Effector memory CD8-positive, alpha-beta T cell (primary cell): ENCODE measurements at regions not wholly inside any gene's neighbourhood (a gene's known extent, or its start where the extent isn't known, plus 50 kb on each side); places are given as distances from the start of the nearest gene placed in this dataset.

Experiments used
- ATAC-seq: fragments of 150-1000 bp; cut with Tn5 transposase; replicated peaks from 2 replicates; pipeline ENCODE4 v1.10.0; 2021; ENCODE audit warnings: mild to moderate bottlenecking, moderate library complexity
- DNase-seq, 3 experiments: peaks; one replicate each; pipeline ENCODE4 v3.0.0; 2021
- H3K27ac Mint-ChIP-seq, 2 donors: one replicate each; pipeline ENCODE4 v1.8.0; 2022; ENCODE audit warnings: mild to moderate bottlenecking in 2 of 2, mixed read lengths in 2 of 2, moderate library complexity in 2 of 2
- H3K27me3 Mint-ChIP-seq, 2 donors: one replicate each; pipeline ENCODE4 v1.8.0; 2022; ENCODE audit warnings: mixed read lengths in 2 of 2
- H3K36me3 Mint-ChIP-seq: one replicate; pipeline ENCODE4 v1.8.0; 2022; ENCODE audit warnings: mild to moderate bottlenecking, moderate library complexity, mixed read lengths; ENCODE audit not compliant: insufficient read depth
- H3K4me1 Mint-ChIP-seq, 2 donors: one replicate each; pipeline ENCODE4 v1.8.0; 2022; ENCODE audit warnings: low read depth in 2 of 2, mixed read lengths in 2 of 2
- H3K4me3 Mint-ChIP-seq, 2 donors: one replicate each; pipeline ENCODE4 v1.8.0; 2022; ENCODE audit warnings: mild to moderate bottlenecking in 2 of 2, mixed read lengths in 2 of 2, moderate library complexity in 2 of 2
- H3K9me3 Mint-ChIP-seq, 2 donors: one replicate each; pipeline ENCODE4 v1.8.0; 2022; ENCODE audit warnings: mixed read lengths in 2 of 2

GRCh38 chr4:108264693-108265092, 96.0 kb upstream of the LEF1 start:
- H3K36me3 Mint-ChIP-seq = no peaks in the 10 kb centered on the region
- DNase-seq (no peak), ATAC-seq (no peak)
- peaks cover 5 to 24% of the 10 kb centered on the region in 2 donors for H3K27me3 Mint-ChIP-seq
- H3K4me3 Mint-ChIP-seq = no peak overlapping the region
- H3K4me1 Mint-ChIP-seq = no peaks in the 10 kb centered on the region
- no peaks in the 10 kb centered on the region for H3K9me3 Mint-ChIP-seq
- H3K27ac Mint-ChIP-seq = no peak overlapping the region

GRCh38 chr4:108263057-108263456, 94.3 kb upstream of the LEF1 start:
- H3K4me1 Mint-ChIP-seq = no peaks in the 10 kb centered on the region
- DNase-seq (no peak), ATAC-seq (no peak)
- no peak overlapping the region for H3K4me3 Mint-ChIP-seq
- peaks cover 5 to 24% of the 10 kb centered on the region in 2 donors for H3K27me3 Mint-ChIP-seq
- no peaks in the 10 kb centered on the region for H3K9me3 Mint-ChIP-seq
- no peak overlapping the region for H3K27ac Mint-ChIP-seq
- H3K36me3 Mint-ChIP-seq = no peaks in the 10 kb centered on the region

- DNase-seq (no peak), ATAC-seq (no peak)
- peaks cover 5 to 24% of the 10 kb centered on the region in 2 donors for H3K27me3 Mint-ChIP-seq
- no peak overlapping the region for H3K27ac Mint-ChIP-seq
- H3K4me3 Mint-ChIP-seq = no peak overlapping the region
- no peaks in the 10 kb centered on the region for H3K9me3 Mint-ChIP-seq
- no peaks in the 10 kb centered on the region for H3K4me1 Mint-ChIP-seq
- H3K36me3 Mint-ChIP-seq = no peaks in the 10 kb centered on the region
Measured at GRCh38 chr4:108261026-108261425, 92.3 kb upstream of the LEF1 start.

- no peak overlapping the region for H3K27ac Mint-ChIP-seq
- ATAC-seq = no peak
- no peaks in the 10 kb centered on the region for H3K4me1 Mint-ChIP-seq
- no peaks in the 10 kb centered on the region for H3K9me3 Mint-ChIP-seq
- no peaks in the 10 kb centered on the region for H3K36me3 Mint-ChIP-seq
- no peak for DNase-seq
- H3K27me3 Mint-ChIP-seq = peaks cover under 1 to 16% of the 10 kb centered on the region in 2 donors
- no peak overlapping the region for H3K4me3 Mint-ChIP-seq
Measured at GRCh38 chr4:108256538-108256937, 87.8 kb upstream of the LEF1 start.

GRCh38 chr4:108255203-108255747, 86.5 kb upstream of the LEF1 start:
- Mint-ChIP-seq H3K9me3 (no peaks in the 10 kb centered on the region), H3K27ac (no peak overlapping the region), H3K4me1 (no peaks in the 10 kb centered on the region), H3K27me3 (peaks cover 0 to 11% of the 10 kb centered on the region in 2 donors), H3K36me3 (no peaks in the 10 kb centered on the region), H3K4me3 (no peak overlapping the region)
- ATAC-seq (no peak), DNase-seq (no peak)

- ATAC-seq = no peak
Measured at GRCh38 chr4:108249397-108249796, 80.7 kb upstream of the LEF1 start.

GRCh38 chr4:108247387-108248049, 78.8 kb upstream of the LEF1 start:
- Mint-ChIP-seq H3K4me3 (no peak overlapping the region), H3K27ac (no peak overlapping the region), H3K9me3 (peaks cover 7 to 17% of the 10 kb centered on the region in 2 donors), H3K36me3 (no peaks in the 10 kb centered on the region), H3K4me1 (no peaks in the 10 kb centered on the region), H3K27me3 (peaks cover 6 to 7% of the 10 kb centered on the region in 2 donors)
- no peak for DNase-seq
- no peak for ATAC-seq

More at GRCh38 chr4:108249397-108249796, 80.7 kb upstream of the LEF1 start:
- no peak for DNase-seq
- Mint-ChIP-seq H3K27ac (no peak overlapping the region), H3K9me3 (peaks cover 7 to 17% of the 10 kb centered on the region in 2 donors), H3K27me3 (peaks cover 6 to 18% of the 10 kb centered on the region in 2 donors), H3K4me1 (no peaks in the 10 kb centered on the region), H3K36me3 (no peaks in the 10 kb centered on the region), H3K4me3 (no peak overlapping the region)

- no peak overlapping the region for H3K4me3 Mint-ChIP-seq
- peaks cover 5 to 12% of the 10 kb centered on the region in 2 donors for H3K9me3 Mint-ChIP-seq
- peaks cover 6 to 7% of the 10 kb centered on the region in 2 donors for H3K27me3 Mint-ChIP-seq
- no peaks in the 10 kb centered on the region for H3K4me1 Mint-ChIP-seq
- no peaks in the 10 kb centered on the region for H3K36me3 Mint-ChIP-seq
- ATAC-seq = no peak
- no peak for DNase-seq
- no peak overlapping the region for H3K27ac Mint-ChIP-seq
Measured at GRCh38 chr4:108244606-108245005, 75.9 kb upstream of the LEF1 start.

GRCh38 chr4:108240366-108240765, 71.6 kb upstream of the LEF1 start:
- H3K36me3 Mint-ChIP-seq = no peaks in the 10 kb centered on the region
- no peaks in the 10 kb centered on the region for H3K9me3 Mint-ChIP-seq
- DNase-seq = no peak

GRCh38 chr4:108237693-108238092, 69.0 kb upstream of the LEF1 start:
- Mint-ChIP-seq H3K27ac (no peak overlapping the region), H3K27me3 (peaks cover 21 to 22% of the 10 kb centered on the region in 2 donors), H3K9me3 (no peaks in the 10 kb centered on the region), H3K36me3 (no peaks in the 10 kb centered on the region), H3K4me1 (no peaks in the 10 kb centered on the region), H3K4me3 (no peak overlapping the region)
- ATAC-seq (no peak), DNase-seq (no peak)

More at GRCh38 chr4:108240366-108240765, 71.6 kb upstream of the LEF1 start:
- no peak for ATAC-seq
- no peaks in the 10 kb centered on the region for H3K4me1 Mint-ChIP-seq
- no peak overlapping the region for H3K27ac Mint-ChIP-seq
- no peak overlapping the region for H3K4me3 Mint-ChIP-seq
- peaks cover 11 to 13% of the 10 kb centered on the region in 2 donors for H3K27me3 Mint-ChIP-seq

GRCh38 chr4:108236264-108236663, 67.5 kb upstream of the LEF1 start:
- Mint-ChIP-seq H3K4me1 (no peaks in the 10 kb centered on the region), H3K36me3 (no peaks in the 10 kb centered on the region), H3K27me3 (peaks cover 21 to 22% of the 10 kb centered on the region in 2 donors), H3K4me3 (no peak overlapping the region), H3K27ac (no peak overlapping the region), H3K9me3 (no peaks in the 10 kb centered on the region)
- no peak for ATAC-seq
- DNase-seq = no peak

- no peak overlapping the region for H3K27ac Mint-ChIP-seq
- DNase-seq (no peak), ATAC-seq (no peak)
- peaks cover 0 to under 1% of the 10 kb centered on the region in 2 donors for H3K27me3 Mint-ChIP-seq
- no peaks in the 10 kb centered on the region for H3K9me3 Mint-ChIP-seq
- H3K36me3 Mint-ChIP-seq = no peaks in the 10 kb centered on the region
- no peaks in the 10 kb centered on the region for H3K4me1 Mint-ChIP-seq
- H3K4me3 Mint-ChIP-seq = no peak overlapping the region
Measured at GRCh38 chr4:108227923-108228322, 59.2 kb upstream of the LEF1 start.

- DNase-seq (no peak), ATAC-seq (no peak)
- no peaks in the 10 kb centered on the region for H3K9me3 Mint-ChIP-seq
- no peaks in the 10 kb centered on the region for H3K4me1 Mint-ChIP-seq
- no peak overlapping the region for H3K27ac Mint-ChIP-seq
- H3K36me3 Mint-ChIP-seq = no peaks in the 10 kb centered on the region
- no peaks in the 10 kb centered on the region for H3K27me3 Mint-ChIP-seq
- no peak overlapping the region for H3K4me3 Mint-ChIP-seq
Measured at GRCh38 chr4:108224611-108225053, 55.9 kb upstream of the LEF1 start.

GRCh38 chr4:108223313-108223712, 54.6 kb upstream of the LEF1 start:
- no peaks in the 10 kb centered on the region for H3K9me3 Mint-ChIP-seq
- DNase-seq (no peak), ATAC-seq (no peak)
- no peaks in the 10 kb centered on the region for H3K4me1 Mint-ChIP-seq
- no peaks in the 10 kb centered on the region for H3K36me3 Mint-ChIP-seq
- no peak overlapping the region for H3K27ac Mint-ChIP-seq
- H3K27me3 Mint-ChIP-seq = no peaks in the 10 kb centered on the region
- H3K4me3 Mint-ChIP-seq = no peak overlapping the region
